Limb (tissue), 2 donors: ENCODE measurements at regions not wholly inside any gene's neighbourhood (a gene's known extent, or its start where the extent isn't known, plus 50 kb on each side); places are given as distances from the start of the nearest gene placed in this dataset.

Experiments used
- DNase-seq, 2 donors: peaks; one replicate each; pipeline ENCODE4 v3.0.0-alpha.2; 2016; ENCODE audit errors: extremely low spot score in 2 of 2

GRCh38 chr7:130910949-130911944 is 177.2 kb upstream of the KLF14 start:
- DNase-seq: no peak

- no peak for DNase-seq
Observed at GRCh38 chr7:130912082-130912861, 178.3 kb upstream of the KLF14 start.

GRCh38 chr7:130912862-130913638 is 179.0 kb upstream of the KLF14 start:
- DNase-seq: peak in 1 of 2 donors; percentile 49

- DNase-seq: no peak
Observed at GRCh38 chr7:130913639-130914553, 179.9 kb upstream of the KLF14 start.

GRCh38 chr7:130914554-130915294 is 180.7 kb upstream of the KLF14 start:
- DNase-seq: no peak

- no peak for DNase-seq
Observed at GRCh38 chr7:130917669-130918128, 183.7 kb upstream of the KLF14 start.

- no peak for DNase-seq
Observed at GRCh38 chr7:130918129-130919052, 184.4 kb upstream of the KLF14 start.

GRCh38 chr7:130919316-130920103 is 185.5 kb upstream of the KLF14 start:
- no peak for DNase-seq

- DNase-seq: no peak
Observed at GRCh38 chr7:130920122-130920521, 186.1 kb upstream of the KLF14 start.

GRCh38 chr7:130921391-130922180 is 187.6 kb upstream of the KLF14 start:
- DNase-seq: peak; percentile 34 to 68

GRCh38 chr7:130922206-130923112 is 188.5 kb upstream of the KLF14 start:
- DNase-seq: no peak

GRCh38 chr7:130923365-130923764 is 189.4 kb upstream of the KLF14 start:
- no peak for DNase-seq

- DNase-seq: no peak
Observed at GRCh38 chr7:130923930-130924329, 189.9 kb upstream of the KLF14 start.

- DNase-seq: no peak
Observed at GRCh38 chr7:130925136-130925794, 191.3 kb upstream of the KLF14 start.

GRCh38 chr7:130926001-130926691 is 192.1 kb upstream of the KLF14 start:
- no peak for DNase-seq
